ENCODE measurements at regions not wholly inside any gene's neighbourhood (a gene's known extent, or its start where the extent isn't known, plus 50 kb on each side); places are given as distances from the start of the nearest gene placed in this dataset.

- Histone ChIP-seq H3K4me1 (no peaks in the 10 kb centered on the region), H3K27ac (no peak overlapping the region), H3K36me3 (no peaks in the 10 kb centered on the region), H3K9me3 (no peaks in the 10 kb centered on the region), H3K4me3 (no peak overlapping the region), H3K27me3 (no peaks in the 10 kb centered on the region)
- intact Hi-C loops (cut with DNase I; ENCODE audit: low total_unique reads): no loop called here
- TF ChIP-seq POLR2A (IDR thresholded peaks at IDR 0.05) (no peak), CTCF (IDR thresholded peaks at IDR 0.05) (no peak)
- no peak for DNase-seq
Observed at GRCh38 chr9:99582814-99583213, 238.9 kb upstream of the NR4A3 start.

- Histone ChIP-seq H3K27ac (no peak overlapping the region), H3K27me3 (no peaks in the 10 kb centered on the region), H3K4me3 (no peak overlapping the region), H3K4me1 (no peaks in the 10 kb centered on the region), H3K36me3 (no peaks in the 10 kb centered on the region), H3K9me3 (no peaks in the 10 kb centered on the region)
- TF ChIP-seq POLR2A (IDR thresholded peaks at IDR 0.05): no peak
- TF ChIP-seq CTCF (IDR thresholded peaks at IDR 0.05): no peak
- intact Hi-C loops (cut with DNase I; ENCODE audit: low total_unique reads): no loop called here
- no peak for DNase-seq
Observed at GRCh38 chr9:99588299-99588698, 233.4 kb upstream of the NR4A3 start.

GRCh38 chr9:99588747-99589146, 232.9 kb upstream of the NR4A3 start:
- DNase-seq: no peak
- TF ChIP-seq CTCF (IDR thresholded peaks at IDR 0.05) (no peak), POLR2A (IDR thresholded peaks at IDR 0.05) (no peak)
- Histone ChIP-seq H3K4me1 (no peaks in the 10 kb centered on the region), H3K4me3 (no peak overlapping the region), H3K36me3 (no peaks in the 10 kb centered on the region), H3K27ac (no peak overlapping the region), H3K27me3 (no peaks in the 10 kb centered on the region), H3K9me3 (no peaks in the 10 kb centered on the region)
- intact Hi-C loops (cut with DNase I; ENCODE audit: low total_unique reads): no loop called here

- Histone ChIP-seq H3K27ac (no peak overlapping the region), H3K4me1 (no peaks in the 10 kb centered on the region), H3K27me3 (no peaks in the 10 kb centered on the region), H3K4me3 (no peak overlapping the region), H3K9me3 (no peaks in the 10 kb centered on the region), H3K36me3 (no peaks in the 10 kb centered on the region)
- intact Hi-C loops (cut with DNase I; ENCODE audit: low total_unique reads): no loop called here
- no peak for TF ChIP-seq POLR2A (IDR thresholded peaks at IDR 0.05)
- no peak for DNase-seq
Observed at GRCh38 chr9:99590410-99590809, 231.3 kb upstream of the NR4A3 start.

- no peaks in the 10 kb centered on the region for H3K36me3 ChIP-seq
- H3K27ac ChIP-seq: no peak overlapping the region
- no peak for TF ChIP-seq POLR2A (IDR thresholded peaks at IDR 0.05)
- no peak for TF ChIP-seq CTCF (IDR thresholded peaks at IDR 0.05)
- no peaks in the 10 kb centered on the region for H3K4me1 ChIP-seq
- no peaks in the 10 kb centered on the region for H3K27me3 ChIP-seq
- H3K9me3 ChIP-seq: no peaks in the 10 kb centered on the region
- H3K4me3 ChIP-seq: no peak overlapping the region
- intact Hi-C loops (cut with DNase I; ENCODE audit: low total_unique reads): no loop called here
- DNase-seq: no peak
Observed at GRCh38 chr9:99590840-99591239, 230.8 kb upstream of the NR4A3 start.

GRCh38 chr9:99591770-99592169, 229.9 kb upstream of the NR4A3 start:
- H3K4me1 ChIP-seq: no peaks in the 10 kb centered on the region
- TF ChIP-seq POLR2A (IDR thresholded peaks at IDR 0.05) (no peak), CTCF (IDR thresholded peaks at IDR 0.05) (no peak)
- H3K27me3 ChIP-seq: no peaks in the 10 kb centered on the region
- H3K4me3 ChIP-seq: no peak overlapping the region
- intact Hi-C loops (cut with DNase I; ENCODE audit: low total_unique reads): no loop called here
- DNase-seq: no peak
- no peak overlapping the region for H3K27ac ChIP-seq
- H3K36me3 ChIP-seq: no peaks in the 10 kb centered on the region
- H3K9me3 ChIP-seq: no peaks in the 10 kb centered on the region

Measured in uterus (tissue), 3 donors.